HG02973 (cell line): ENCODE measurements at regions not wholly inside any gene's neighbourhood (a gene's known extent, or its start where the extent isn't known, plus 50 kb on each side); places are given as distances from the start of the nearest gene placed in this dataset.

Experiments used
- ATAC-seq: cut with Tn5 transposase; IDR thresholded peaks from one replicate; pipeline ENCODE4 v1.9.1; 2021; ENCODE audit warnings: moderate library complexity; ENCODE audit not compliant: unreplicated experiment

DNA sequence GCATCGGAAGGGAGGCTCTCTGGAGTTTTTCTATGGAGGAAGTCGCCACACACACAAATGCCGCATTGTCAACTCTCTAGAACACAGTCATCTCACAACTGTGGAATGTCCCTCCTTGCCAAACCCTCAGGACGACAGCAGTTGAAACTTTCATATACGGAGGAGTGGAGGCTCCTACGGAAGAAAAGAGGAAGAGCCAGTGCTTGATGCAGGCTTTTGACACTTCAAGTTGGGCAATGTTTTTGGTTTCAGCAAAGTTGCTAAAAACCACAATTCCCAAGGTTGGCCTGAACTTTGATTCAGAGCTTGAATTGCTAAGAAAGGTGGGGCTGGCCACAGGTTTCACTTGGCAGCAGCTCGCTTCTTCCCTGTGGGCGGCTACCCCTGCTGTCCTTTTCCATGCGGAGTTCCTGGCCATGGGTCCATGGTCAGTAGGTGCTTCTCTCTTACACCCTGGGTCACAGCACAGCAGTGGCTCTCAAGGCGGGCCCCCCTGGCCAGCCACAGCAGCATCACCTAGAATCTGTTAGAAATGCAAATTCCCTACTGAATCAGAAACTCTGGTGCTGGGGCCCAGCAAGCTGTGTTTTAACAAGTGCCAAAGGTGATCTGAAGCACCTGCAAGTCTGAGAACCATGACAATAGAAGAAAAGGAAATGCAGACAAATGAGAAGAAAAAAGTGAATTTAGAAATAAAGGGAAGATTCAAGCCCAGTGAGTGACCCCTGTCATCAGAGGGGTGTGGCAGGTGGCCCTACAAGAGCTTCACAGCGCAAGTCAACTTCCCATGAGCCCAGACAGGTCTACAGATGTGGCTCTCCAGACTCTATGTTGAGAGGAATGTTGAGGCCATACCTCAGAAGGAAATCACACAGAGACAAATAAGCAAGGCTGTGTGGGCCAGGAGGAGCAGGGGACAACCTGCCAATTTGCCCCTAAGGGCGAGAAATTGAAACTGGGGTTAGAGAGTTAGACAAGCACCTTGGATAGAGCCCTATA is 856.4 kb downstream of the RNF144A start:
- ATAC-seq: peak; percentile 66

DNA sequence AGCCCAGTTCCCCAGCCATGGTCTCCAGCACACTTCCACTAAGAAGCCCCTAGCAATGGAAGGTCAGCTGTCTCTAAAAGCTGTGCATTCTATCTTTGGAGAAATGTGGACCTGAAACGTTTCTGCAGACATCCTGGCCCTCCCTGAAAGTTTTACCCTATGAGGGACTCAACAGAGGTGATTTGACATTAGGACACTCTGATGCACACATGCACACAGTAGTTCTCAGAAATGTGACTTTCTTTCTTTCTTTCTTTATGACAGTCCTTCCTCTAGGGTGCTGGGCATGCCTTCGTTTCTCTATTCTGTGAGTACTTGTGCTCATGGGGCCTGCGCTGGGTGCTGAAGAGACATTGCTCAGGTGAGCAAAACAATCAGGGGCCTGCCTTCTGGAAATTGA is 857.3 kb downstream of the RNF144A start:
- no peak for ATAC-seq

DNA sequence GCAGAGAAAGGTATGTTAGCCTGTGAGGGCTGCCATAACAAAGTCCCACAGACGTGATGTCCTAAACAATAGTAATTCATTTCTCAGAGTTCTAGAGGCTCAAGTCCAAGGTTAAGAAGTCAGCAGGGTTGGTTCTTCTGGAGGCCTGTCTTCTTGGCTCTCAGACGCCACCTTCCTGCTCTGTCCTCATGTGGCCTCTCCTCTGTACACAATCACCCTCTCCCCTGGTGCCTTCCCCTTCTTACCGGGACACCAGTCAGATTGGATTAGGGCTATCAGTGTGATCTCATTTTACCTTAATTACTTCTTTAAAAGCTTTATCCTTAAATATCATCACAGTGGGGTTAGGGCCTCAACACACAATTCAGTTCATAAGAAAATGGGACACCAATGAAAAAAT is 860.5 kb downstream of the RNF144A start:
- ATAC-seq: no peak

DNA sequence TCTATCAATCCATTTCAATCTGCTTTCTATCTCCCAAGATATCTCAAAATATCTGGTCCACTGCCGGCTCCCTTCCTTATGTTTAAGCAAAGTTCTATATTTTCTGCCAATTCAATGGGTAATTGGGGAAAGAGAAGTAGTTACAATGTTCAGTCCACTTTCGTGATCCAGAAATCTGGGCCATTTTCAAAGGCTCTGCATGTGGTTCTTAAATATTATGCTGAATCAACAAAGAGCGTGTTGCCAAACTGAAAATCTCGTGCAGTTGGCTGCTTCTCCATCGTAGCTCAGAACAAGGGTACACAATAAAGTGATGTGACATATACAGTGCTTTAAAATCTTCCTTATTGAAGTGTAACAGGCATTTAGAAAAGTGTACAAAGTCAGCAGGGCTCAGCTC is 863.1 kb downstream of the RNF144A start:
- no peak for ATAC-seq

DNA sequence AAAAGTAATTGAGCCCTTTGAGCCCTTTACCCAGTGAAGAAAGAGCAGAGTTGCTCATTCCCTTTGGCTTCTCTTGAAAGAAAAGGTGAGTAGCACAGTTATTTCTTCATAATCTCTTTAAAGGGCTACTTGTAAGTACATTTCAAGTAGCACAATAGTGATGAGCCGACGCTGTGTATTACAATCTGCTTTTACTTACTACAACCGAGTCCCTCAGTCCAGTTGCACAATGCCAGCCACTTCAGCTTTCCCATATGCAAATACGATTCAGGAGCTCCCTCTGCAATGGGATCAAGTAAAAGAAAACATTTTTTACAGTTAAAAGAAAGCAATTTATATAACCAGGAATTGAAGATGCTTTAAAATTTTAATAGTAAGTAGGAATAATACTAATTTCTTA is 868.5 kb downstream of the RNF144A start:
- ATAC-seq: no peak

DNA sequence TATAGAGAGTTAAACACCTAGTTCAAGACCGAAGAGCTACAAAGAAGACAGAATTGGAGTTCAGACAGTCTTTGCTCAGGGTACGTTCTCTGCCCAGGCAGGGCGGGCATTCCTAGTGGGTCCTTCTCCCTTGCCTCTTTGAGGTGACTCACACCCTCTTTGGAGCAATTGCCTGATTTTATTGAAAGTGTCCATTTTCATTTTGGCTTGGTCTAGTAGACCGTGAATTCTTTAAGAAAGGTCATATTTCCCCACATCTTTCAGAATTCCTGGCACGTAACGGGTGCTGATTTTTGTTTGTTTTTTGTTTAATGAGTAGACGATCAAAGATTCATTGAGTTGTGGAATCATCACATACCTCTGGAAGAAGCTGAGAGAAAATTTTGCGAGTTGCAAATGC is 871.5 kb downstream of the RNF144A start:
- ATAC-seq: no peak

DNA sequence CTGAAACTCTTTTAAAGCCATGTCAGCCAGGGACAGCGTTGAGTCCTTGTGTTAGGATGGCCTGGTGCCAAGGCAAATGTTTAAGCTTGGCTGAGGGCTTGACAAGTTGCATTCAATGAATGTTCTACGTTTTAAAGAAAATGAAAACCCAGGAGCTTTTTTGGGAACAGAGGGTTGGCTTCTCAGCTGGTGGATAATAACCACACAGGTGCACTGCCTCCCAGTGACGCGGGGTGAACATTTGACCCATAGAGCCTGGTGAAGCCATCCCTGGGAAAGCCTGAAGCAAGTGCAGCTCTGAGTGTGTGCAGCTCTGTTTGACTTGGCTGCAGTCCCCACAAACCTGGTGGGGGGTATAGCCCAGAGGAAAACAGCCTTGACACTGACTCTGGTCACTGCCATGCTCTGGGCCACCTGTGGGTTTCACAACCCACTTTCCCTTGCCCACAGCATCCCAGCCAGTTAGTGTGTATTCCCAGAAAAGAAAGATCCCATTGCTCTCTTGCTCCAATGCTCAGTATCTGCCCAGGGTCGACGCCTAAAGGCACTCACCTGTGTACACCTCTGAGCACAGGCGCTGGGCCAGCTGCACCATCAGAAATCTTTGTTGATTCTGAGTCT is 874.9 kb downstream of the RNF144A start:
- ATAC-seq: no peak

DNA sequence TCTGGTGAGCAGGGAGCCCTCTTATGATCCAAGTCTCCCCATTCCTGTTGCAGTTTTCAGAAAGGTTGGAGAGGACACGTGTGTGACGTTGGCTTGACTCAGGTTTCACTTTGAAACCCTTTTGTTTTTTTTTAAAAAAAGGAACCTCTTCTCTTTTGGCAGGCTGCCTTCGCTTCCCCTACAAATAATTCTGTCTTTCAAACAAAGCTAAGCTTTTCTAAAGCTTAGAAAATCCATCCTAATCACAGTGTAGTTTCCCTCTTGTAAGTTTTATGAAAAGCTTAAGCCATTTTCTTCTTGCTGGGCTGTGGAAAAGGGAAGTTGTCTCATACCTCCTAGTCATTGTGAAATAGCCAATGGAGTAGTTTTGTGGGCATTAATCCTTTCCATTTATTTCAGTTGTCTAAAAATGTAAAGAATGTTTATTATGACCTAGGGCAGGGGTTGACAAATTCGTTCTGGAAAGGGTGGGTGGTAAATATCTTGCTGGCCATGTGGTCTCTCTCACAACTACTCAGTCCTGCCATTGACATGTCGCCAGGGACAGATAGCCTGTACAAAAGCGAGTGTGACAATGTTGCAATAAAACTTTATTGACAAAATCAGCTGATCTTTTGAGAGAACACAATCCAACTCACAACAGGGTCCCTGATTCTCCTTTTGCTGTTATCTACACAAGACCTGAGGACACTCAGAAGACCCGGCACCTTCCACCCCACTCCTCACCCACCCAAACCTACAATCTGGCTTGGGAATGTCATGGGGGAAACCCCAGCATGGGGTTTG is 878.8 kb downstream of the RNF144A start:
- ATAC-seq: no peak

DNA sequence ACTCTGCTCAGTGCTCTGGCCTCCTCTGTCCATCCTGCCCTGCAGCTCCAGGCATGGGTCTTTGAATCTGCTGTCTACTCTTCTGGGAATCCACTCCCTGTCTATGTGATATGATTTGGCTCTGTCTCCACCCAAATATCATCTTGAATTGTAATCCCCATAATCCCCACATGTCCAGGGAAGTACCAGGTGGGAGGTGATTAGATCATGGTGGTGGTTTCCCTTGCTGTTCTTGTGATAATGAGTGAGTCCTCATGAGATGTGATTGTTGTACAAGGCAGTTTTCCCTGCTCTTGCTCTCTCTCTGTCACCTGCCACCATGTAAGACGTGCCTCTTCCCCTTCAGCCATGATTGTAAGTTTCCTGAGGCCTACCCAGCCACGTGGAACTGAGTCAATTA is 881.8 kb upstream of the ID2 start:
- no peak for ATAC-seq

DNA sequence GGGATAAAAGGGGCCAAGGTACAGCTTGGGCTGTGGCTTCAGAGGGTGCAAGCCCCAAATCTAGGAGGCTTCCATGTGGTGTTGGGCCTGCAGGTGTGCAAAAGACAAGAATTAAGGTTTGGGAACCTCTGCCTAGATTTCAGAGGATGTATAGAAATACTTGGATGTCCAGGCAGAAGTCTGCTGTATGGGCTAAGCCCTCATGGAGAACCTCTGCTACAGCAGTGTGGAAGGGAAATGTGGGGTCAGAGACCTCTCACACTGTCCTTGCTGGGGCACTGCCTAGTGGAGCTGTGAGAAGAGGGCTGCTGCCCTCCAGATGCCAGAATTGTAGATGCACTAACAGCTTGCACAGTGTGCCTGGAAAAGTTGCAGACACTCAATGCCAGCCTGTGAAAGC is 880.6 kb upstream of the ID2 start:
- no peak for ATAC-seq

DNA sequence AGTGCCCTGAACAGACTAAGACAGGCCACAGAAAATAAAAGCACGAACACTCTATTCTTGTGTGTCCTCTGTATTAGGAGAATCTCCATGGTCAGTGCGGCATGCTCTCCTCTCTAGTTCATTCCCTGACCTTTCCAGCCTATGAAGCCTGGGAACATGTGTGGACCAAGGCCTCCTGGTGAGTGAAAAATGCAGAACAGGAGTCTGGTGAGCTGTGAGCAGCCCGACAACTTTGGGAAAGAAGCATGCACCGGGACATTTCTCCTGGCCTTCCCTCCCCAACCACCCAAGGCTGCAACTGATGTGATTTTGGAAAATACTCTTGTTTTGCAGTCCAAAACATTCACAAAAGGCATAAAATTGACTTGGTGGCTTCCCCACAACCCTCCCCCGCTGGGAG is 878.3 kb upstream of the ID2 start:
- ATAC-seq: no peak

DNA sequence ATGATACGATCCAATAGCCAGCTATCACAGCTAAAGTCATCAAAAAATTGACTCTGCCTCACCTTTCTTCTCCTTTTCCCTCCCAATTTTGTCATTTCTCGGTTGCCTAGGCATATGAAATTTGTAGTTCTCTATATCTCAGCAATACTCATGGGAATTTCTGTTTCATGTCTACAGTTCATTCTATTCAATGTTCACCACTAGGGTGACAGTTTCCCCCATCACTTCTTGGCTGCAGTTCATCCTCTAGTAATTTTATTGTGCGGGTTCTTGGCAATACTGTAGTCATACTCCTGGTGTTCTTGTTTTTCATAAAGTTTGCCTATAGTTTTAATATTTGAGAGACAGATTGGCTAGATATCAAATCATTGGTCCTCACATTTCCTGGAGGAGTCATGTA is 872.2 kb upstream of the ID2 start:
- no peak for ATAC-seq

DNA sequence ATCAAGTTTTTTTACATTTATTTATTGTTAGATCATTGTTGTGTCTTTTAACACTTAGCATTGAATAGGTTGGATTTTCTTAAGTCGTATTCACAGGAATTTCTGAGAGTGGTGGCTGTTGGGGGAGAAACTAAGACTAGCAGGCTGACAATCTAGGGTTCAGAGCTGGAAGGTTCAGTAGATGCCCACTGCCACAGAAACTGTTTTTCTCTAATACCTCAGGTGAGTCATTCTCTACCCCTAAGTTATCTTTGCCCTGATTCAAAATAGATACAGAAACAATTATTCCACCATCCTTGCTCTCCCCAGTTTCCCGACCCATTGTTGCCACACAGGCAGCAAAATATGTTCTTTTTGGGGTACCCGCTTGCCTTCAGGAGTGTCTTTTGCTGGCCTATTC is 870.8 kb upstream of the ID2 start:
- ATAC-seq: no peak

DNA sequence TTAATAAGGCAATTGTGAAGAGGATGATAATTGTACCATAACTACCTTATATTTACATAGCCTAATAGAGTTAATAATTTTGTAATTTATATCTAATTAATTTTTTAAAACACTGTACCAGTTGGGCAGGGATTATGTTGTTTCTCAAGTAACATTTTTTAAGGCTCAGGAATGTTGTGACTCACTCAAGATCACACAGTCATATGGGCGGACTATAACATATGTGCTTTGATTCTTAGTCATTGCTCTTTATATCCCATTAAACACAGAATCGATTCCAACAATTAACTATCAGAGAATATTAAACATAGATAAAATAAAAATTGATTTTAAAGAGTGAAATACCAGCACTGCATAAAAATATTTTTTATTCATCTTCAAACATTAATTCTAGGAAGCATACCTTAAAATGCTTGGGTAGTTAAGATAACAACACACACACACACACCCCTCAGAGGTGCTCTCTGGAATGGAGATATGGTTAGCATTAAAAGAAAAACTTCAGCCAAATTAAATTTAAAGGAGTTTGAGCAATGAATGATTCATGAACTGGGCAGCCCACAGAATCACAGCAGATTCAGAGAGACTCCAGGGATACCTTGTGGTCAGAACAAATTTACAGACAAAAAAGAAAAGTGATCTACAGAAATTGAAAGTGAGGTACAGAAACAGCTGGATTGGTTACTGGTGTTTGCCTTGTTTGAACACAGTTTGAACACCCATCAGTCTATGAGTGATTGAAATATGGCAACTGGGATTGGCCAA is 869.4 kb upstream of the ID2 start:
- ATAC-seq: no peak

DNA sequence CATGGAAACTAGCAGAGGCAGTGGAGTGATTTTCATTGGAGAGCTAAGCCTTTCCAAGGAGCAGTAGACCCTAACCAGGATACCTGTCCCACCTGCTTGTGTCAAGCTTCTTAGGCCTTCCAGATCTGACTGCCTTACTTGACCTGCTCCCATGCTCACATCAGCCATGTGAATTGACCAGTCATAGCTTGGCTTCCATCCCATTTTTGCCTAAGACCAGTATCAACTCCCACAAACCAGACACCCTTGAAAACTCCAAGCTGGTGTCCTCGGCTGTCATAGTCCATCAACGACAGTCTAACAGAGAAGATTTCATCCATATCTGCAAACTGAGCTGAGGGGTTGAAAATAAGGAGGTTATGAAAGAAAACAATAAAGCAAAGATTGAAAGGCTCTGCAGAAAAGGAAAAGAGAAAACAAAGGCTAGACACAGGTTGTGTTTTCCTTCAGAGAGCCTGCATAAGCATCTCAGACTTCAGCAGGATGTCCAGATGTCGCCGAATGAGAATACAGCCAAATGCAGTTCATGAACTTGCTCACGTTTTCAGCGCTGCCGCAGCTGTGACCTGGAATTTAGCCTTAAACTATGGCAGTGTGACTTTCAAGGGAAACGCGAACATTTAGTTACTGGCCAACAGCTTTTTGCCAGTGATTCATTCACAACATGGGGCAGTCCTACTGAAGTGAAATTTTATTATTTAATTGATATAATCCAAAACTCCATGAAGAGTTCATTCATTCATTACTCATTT is 868.1 kb upstream of the ID2 start:
- no peak for ATAC-seq

DNA sequence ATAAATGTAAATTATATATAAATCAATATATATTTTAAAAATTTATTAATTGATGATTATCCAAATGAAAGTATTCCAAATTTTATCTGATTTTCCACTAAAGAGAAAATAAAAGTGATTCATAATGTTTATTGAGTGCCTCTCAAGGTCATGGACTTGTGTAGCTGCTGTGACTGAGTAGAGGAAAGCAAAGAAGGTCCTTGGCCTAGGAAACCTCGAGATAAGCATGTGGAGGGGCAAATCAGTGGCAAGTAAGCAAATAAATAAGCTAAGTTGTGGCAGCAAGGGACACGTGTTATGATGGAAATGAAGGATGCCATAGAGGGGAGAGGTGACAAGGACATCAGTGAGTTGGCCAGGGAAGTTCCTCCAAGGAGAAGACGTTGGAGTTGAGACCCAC is 866.1 kb upstream of the ID2 start:
- ATAC-seq: no peak

DNA sequence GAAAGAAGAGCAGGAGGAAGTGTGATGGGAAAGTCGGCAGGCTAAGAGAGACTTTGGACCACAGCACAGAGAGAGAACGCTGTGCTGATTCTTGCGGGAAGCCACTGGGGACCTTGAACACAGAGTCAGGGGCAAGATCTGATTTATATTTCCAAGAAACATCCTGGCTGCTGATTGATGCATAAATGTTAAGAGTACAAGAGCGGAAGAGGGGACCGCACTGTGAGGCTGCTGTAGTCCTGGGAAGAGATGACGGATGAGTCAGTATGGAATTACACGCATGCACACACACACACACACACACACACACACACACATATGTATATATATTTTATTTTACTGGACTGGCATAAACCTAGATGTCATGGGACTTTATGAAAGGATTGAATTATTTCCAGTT is 865.6 kb upstream of the ID2 start:
- ATAC-seq: no peak

DNA sequence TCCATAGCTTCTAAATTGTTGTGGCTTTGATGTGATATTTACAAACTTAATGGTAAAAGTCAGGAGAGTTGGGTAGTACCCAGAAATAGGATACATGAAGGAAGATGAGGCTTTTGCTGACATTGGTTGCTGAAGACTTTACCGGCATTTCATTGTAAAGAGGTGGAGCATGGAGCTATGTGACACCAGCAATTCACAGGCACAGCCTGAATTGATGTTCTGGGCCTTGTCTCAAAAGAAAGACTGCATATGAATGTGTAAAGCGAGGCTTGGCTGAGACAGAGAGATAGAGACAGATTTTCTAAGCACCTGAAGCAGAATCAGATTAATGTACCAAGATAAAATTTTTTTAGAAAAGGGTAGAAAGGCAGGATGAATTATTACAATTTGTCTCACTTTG is 864.9 kb upstream of the ID2 start:
- ATAC-seq: no peak

DNA sequence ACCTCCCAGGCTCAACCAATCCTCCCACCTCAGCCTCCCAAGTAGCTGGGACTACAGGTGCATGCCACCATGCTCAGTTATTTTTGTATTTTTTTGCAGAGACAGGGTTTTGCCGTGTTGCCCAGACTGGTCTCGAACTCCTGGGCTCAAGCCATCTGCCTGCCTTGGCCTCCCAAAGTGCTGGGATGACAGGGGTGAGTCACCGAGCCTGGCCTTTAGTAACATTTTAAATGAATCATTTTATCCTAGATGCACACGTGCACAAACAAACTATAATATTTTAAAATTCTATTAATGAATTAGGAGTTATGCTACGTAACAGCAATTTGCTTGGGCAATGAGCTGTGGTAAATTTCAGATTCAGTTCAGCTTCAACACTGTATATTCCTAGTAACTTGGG is 862.5 kb upstream of the ID2 start:
- no peak for ATAC-seq

DNA sequence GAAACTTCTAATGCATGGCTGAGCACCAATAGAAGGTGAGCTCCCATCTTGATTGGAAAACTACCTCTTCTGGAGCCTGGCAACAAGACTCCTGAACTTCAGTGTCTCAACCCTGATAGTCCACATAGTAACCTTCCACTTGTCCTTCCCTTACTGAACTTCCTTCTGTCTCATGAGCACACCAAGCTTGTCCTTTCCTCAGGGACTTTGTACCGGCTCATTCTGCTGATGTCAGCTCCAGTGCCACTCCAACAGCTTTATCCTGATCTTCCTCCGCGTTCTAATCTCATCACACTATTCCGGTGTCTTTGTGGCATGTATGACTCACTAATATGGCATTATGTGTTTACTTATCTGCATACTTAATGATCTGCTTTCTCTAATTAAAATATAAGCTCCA is 862.0 kb upstream of the ID2 start:
- ATAC-seq: no peak
